ENCODE measurements at regions not wholly inside any gene's neighbourhood (a gene's known extent, or its start where the extent isn't known, plus 50 kb on each side); places are given as distances from the start of the nearest gene placed in this dataset.

DNA sequence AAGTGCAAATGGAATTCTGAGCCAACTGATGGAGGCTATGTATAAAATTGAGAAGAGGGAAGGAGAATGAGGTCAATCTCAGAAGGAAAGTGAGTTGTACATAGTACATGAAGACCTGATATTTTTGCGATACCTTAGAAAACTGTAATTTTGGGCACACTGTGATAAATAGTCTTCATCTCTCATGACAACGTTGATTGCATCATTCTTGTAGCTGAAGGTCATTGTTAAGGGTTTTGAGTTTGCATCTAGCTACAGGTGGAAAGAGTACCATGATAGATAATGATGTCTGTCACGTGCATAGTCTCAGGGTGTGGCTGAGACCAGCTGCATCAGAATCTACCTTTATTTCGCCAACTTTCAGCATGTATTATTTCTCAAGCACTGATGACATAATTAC is 435.4 kb upstream of the MDFIC2 start:
- ATAC-seq, result no peak
- TF ChIP-seq, protein P1, sequence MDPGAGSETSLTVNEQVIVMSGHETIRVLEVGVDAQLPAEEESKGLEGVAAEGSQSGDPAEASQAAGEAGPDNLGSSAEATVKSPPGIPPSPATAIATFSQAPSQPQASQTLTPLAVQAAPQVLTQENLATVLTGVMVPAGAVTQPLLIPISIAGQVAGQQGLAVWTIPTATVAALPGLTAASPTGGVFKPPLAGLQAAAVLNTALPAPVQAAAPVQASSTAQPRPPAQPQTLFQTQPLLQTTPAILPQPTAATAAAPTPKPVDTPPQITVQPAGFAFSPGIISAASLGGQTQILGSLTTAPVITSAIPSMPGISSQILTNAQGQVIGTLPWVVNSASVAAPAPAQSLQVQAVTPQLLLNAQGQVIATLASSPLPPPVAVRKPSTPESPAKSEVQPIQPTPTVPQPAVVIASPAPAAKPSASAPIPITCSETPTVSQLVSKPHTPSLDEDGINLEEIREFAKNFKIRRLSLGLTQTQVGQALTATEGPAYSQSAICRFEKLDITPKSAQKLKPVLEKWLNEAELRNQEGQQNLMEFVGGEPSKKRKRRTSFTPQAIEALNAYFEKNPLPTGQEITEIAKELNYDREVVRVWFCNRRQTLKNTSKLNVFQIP (CRISPR knock-in tag; IDR thresholded peaks at IDR 0.05; ENCODE audit: borderline replicate concordance, low read depth), result no peak
- TF ChIP-seq, protein P2, sequence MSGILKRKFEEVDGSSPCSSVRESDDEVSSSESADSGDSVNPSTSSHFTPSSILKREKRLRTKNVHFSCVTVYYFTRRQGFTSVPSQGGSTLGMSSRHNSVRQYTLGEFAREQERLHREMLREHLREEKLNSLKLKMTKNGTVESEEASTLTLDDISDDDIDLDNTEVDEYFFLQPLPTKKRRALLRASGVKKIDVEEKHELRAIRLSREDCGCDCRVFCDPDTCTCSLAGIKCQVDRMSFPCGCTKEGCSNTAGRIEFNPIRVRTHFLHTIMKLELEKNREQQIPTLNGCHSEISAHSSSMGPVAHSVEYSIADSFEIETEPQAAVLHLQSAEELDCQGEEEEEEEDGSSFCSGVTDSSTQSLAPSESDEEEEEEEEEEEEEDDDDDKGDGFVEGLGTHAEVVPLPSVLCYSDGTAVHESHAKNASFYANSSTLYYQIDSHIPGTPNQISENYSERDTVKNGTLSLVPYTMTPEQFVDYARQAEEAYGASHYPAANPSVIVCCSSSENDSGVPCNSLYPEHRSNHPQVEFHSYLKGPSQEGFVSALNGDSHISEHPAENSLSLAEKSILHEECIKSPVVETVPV (CRISPR knock-in tag; IDR thresholded peaks at IDR 0.05), result no peak
- TF ChIP-seq ZNF565 (CRISPR knock-in tag; conservative IDR thresholded peaks at IDR 0.05; ENCODE audit: low read depth), result no peak
- TF ChIP-seq ARNTL (CRISPR knock-in tag; IDR thresholded peaks at IDR 0.05; ENCODE audit: borderline replicate concordance, low read depth), result no peak
- TF ChIP-seq TCF4 (CRISPR knock-in tag; IDR thresholded peaks at IDR 0.05; ENCODE audit: borderline replicate concordance), result no peak
- no peak for TF ChIP-seq OSR1 (CRISPR knock-in tag; IDR thresholded peaks at IDR 0.05)
- TF ChIP-seq ZFP3 (CRISPR knock-in tag; IDR thresholded peaks at IDR 0.05), result no peak
- TF ChIP-seq, protein P3, sequence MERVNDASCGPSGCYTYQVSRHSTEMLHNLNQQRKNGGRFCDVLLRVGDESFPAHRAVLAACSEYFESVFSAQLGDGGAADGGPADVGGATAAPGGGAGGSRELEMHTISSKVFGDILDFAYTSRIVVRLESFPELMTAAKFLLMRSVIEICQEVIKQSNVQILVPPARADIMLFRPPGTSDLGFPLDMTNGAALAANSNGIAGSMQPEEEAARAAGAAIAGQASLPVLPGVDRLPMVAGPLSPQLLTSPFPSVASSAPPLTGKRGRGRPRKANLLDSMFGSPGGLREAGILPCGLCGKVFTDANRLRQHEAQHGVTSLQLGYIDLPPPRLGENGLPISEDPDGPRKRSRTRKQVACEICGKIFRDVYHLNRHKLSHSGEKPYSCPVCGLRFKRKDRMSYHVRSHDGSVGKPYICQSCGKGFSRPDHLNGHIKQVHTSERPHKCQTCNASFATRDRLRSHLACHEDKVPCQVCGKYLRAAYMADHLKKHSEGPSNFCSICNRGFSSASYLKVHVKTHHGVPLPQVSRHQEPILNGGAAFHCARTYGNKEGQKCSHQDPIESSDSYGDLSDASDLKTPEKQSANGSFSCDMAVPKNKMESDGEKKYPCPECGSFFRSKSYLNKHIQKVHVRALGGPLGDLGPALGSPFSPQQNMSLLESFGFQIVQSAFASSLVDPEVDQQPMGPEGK (CRISPR knock-in tag; IDR thresholded peaks at IDR 0.05; ENCODE audit: borderline replicate concordance), result no peak

DNA sequence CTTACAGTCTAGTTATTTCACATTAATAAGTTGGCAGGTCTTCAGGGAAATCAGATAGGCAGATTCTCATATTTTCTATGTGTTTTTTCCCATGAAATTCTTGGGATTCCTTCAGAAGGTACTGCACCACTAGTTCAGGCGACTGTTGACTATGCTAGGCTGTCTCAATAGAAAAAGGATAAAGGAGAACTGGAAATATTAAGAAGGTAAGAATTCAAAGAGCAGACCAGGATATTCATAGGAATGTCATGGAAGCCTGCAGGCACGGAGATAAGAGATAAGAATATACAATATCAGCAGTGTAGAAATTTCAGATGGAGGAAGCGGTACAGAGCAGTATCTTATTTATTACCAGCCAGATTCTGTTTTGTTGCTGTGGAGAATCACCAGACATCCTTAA is 432.1 kb upstream of the MDFIC2 start:
- no peak for ATAC-seq
- TF ChIP-seq, protein P2 (CRISPR knock-in tag; IDR thresholded peaks at IDR 0.05), result no peak
- TF ChIP-seq OSR1 (CRISPR knock-in tag; IDR thresholded peaks at IDR 0.05), result no peak
- TF ChIP-seq ISL1 (CRISPR knock-in tag; IDR thresholded peaks at IDR 0.05), result no peak; the same call in none of the 2 replicates
- no peak for TF ChIP-seq ZNF70 (CRISPR knock-in tag; IDR thresholded peaks at IDR 0.05)
- no peak for TF ChIP-seq ARNTL (CRISPR knock-in tag; IDR thresholded peaks at IDR 0.05; ENCODE audit: borderline replicate concordance, low read depth)
- no peak for TF ChIP-seq PPARA (CRISPR knock-in tag; IDR thresholded peaks at IDR 0.05; ENCODE audit: borderline replicate concordance)
- no peak for TF ChIP-seq TCF4 (CRISPR knock-in tag; IDR thresholded peaks at IDR 0.05; ENCODE audit: borderline replicate concordance)
- TF ChIP-seq, protein P3 (CRISPR knock-in tag; IDR thresholded peaks at IDR 0.05; ENCODE audit: borderline replicate concordance), result no peak
- TF ChIP-seq SNAI2 (CRISPR knock-in tag; IDR thresholded peaks at IDR 0.05), result no peak
- TF ChIP-seq GLIS3 (CRISPR knock-in tag; IDR thresholded peaks at IDR 0.05), result no peak
- TF ChIP-seq RARB (CRISPR knock-in tag; IDR thresholded peaks at IDR 0.05), result no peak

DNA sequence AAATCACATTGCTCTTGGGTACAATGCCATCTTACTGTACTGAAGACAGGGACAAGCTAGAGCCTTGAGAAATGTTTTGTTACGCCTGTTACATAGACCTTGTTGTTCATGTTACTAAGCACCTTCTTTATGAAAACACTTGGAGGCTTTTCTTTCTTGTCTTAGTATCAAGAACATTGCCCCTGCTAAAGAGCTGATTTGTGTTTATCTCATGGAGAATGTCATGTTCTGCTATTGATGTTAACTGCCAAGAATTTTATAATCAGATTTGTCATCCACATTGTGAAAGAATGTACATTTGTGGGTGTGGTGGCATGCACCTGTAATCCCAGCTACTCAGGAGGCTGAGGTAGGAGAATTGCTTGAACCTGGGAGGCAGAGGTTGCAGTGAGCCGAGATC is 431.3 kb upstream of the MDFIC2 start:
- no peak for TF ChIP-seq ISL1 (CRISPR knock-in tag; IDR thresholded peaks at IDR 0.05)
- TF ChIP-seq BACH2 (CRISPR knock-in tag; IDR thresholded peaks at IDR 0.05; ENCODE audit: borderline replicate concordance), result no peak
- no peak for TF ChIP-seq TOX (CRISPR knock-in tag; IDR thresholded peaks at IDR 0.05; ENCODE audit: borderline replicate concordance)
- no peak for TF ChIP-seq SNAI2 (CRISPR knock-in tag; IDR thresholded peaks at IDR 0.05)
- no peak for TF ChIP-seq ZNF70 (CRISPR knock-in tag; IDR thresholded peaks at IDR 0.05)
- TF ChIP-seq, protein P3 (CRISPR knock-in tag; IDR thresholded peaks at IDR 0.05; ENCODE audit: borderline replicate concordance), result no peak
- no peak for ATAC-seq

DNA sequence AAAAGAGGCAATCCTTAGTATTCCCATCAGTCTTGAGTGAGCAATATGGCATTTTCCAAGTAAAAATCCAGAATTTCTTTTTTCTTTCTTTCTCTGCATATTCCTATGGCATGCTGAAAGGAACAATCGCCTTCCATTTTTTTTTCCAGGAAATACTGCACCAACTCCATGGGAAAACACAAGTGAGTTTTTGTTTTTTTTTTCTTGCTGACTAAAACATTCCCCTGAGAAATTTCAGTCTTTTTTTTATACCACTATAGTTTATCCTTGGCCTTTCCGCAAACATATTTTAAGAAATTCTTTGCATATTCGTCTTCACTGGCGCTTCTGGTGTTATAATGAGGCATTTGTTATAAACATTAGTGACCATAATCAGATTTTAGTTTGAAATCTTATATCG is 429.6 kb upstream of the MDFIC2 start:
- TF ChIP-seq ZFP30 (CRISPR knock-in tag; IDR thresholded peaks at IDR 0.05) (no peak), ESRRG (CRISPR knock-in tag; IDR thresholded peaks at IDR 0.05) (no peak), BACH2 (CRISPR knock-in tag; IDR thresholded peaks at IDR 0.05; ENCODE audit: borderline replicate concordance) (no peak), ZNF565 (CRISPR knock-in tag; conservative IDR thresholded peaks at IDR 0.05; ENCODE audit: low read depth) (no peak), GLIS3 (CRISPR knock-in tag; IDR thresholded peaks at IDR 0.05) (no peak), TCF4 (CRISPR knock-in tag; IDR thresholded peaks at IDR 0.05; ENCODE audit: borderline replicate concordance) (no peak), ZFP3 (CRISPR knock-in tag; IDR thresholded peaks at IDR 0.05) (no peak)
- TF ChIP-seq, protein P4, sequence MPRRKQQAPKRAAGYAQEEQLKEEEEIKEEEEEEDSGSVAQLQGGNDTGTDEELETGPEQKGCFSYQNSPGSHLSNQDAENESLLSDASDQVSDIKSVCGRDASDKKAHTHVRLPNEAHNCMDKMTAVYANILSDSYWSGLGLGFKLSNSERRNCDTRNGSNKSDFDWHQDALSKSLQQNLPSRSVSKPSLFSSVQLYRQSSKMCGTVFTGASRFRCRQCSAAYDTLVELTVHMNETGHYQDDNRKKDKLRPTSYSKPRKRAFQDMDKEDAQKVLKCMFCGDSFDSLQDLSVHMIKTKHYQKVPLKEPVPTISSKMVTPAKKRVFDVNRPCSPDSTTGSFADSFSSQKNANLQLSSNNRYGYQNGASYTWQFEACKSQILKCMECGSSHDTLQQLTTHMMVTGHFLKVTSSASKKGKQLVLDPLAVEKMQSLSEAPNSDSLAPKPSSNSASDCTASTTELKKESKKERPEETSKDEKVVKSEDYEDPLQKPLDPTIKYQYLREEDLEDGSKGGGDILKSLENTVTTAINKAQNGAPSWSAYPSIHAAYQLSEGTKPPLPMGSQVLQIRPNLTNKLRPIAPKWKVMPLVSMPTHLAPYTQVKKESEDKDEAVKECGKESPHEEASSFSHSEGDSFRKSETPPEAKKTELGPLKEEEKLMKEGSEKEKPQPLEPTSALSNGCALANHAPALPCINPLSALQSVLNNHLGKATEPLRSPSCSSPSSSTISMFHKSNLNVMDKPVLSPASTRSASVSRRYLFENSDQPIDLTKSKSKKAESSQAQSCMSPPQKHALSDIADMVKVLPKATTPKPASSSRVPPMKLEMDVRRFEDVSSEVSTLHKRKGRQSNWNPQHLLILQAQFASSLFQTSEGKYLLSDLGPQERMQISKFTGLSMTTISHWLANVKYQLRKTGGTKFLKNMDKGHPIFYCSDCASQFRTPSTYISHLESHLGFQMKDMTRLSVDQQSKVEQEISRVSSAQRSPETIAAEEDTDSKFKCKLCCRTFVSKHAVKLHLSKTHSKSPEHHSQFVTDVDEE (CRISPR knock-in tag; IDR thresholded peaks at IDR 0.05), result no peak
- TF ChIP-seq, protein P5, sequence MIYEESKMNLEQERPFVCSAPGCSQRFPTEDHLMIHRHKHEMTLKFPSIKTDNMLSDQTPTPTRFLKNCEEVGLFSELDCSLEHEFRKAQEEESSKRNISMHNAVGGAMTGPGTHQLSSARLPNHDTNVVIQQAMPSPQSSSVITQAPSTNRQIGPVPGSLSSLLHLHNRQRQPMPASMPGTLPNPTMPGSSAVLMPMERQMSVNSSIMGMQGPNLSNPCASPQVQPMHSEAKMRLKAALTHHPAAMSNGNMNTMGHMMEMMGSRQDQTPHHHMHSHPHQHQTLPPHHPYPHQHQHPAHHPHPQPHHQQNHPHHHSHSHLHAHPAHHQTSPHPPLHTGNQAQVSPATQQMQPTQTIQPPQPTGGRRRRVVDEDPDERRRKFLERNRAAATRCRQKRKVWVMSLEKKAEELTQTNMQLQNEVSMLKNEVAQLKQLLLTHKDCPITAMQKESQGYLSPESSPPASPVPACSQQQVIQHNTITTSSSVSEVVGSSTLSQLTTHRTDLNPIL (CRISPR knock-in tag; IDR thresholded peaks at IDR 0.05; ENCODE audit: low read depth), result no peak
- no peak for ATAC-seq
